ENCODE measurements at regions not wholly inside any gene's neighbourhood (a gene's known extent, or its start where the extent isn't known, plus 50 kb on each side); places are given as distances from the start of the nearest gene placed in this dataset.

GRCh38 chr13:42490676-42491075 lies 83.3 kb upstream of the TNFSF11 start:
- no peak for TF ChIP-seq CTCF (IDR thresholded peaks at IDR 0.05; ENCODE audit: low read depth, low read length, poor library complexity, severe bottlenecking)
- no peak for TF ChIP-seq EZH2phosphoT487 (IDR thresholded peaks at IDR 0.05; ENCODE audit: borderline replicate concordance, low read length)
